ENCODE measurements at regions not wholly inside any gene's neighbourhood (a gene's known extent, or its start where the extent isn't known, plus 50 kb on each side); places are given as distances from the start of the nearest gene placed in this dataset.

DNA sequence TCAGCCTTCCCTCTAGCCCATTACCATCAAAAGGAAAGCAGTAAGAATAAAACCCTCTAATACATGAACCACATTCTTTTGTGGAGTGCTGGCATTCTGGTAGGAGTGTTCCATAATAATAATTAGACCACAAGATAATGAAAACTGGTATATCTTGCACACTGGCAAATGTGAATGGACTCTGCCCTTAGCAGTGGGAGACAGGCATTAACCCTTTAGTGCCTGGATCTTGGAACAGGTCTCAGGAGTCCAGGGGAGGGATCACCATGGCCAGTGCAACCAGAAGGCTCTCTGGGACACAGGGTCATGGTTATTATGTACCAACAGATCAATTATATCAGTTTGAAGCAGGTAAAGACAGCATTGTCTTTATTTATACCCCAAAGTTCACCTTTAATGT, 387.5 kb upstream of the TMPO start:
- no peak overlapping the region for H3K4me3 ChIP-seq
- H4K20me1 ChIP-seq (ENCODE audit: control insufficient read depth, insufficient read depth) = no peaks in the 10 kb centered on the region
- no peak for DNase-seq (ENCODE audit: low read depth, low spot score)
- no peak for FAIRE-seq
- H3K9me3 ChIP-seq (replicated peaks; ENCODE audit: control insufficient read depth, insufficient read depth, low read length) = no peaks in the 10 kb centered on the region
- ATAC-seq = no peak
- no peak overlapping the region for H2AFZ ChIP-seq (ENCODE audit: control insufficient read depth, low read depth, low read length)
- RAD21 ChIA-PET (ENCODE audit: unreplicated experiment) = no interaction called here
- no TSS peak for BruUV-seq (replicated peaks)
- SMC1A ChIA-PET (ENCODE audit: uncharacterized antibody, unreplicated experiment) = interaction anchor here (0.9 to 1.5 kb wide), 2 partner anchors 8 to 97 kb away, joined by 3 read pairs; no protein-coding TSS in a partner anchor
- H3K27me3 ChIP-seq (replicated peaks in 1 of 2; ENCODE audit: control insufficient read depth in 2 of 2, insufficient read depth in 2 of 2, low read length in 1 of 2) = no peaks in the 10 kb centered on the region; a peak in 2 of 4 replicates
- CTCF ChIA-PET = interaction anchor here (1.0 to 2.1 kb wide), 2 partner anchors 10 to 14 kb away, joined by 3 to 6 read pairs; no protein-coding TSS in a partner anchor
- in situ Hi-C loops (cut with MboI) (no loop called here), intact Hi-C loops (cut with micrococcal nuclease; ENCODE audit: unreplicated experiment) (no loop called here)
- no peaks in the 10 kb centered on the region for H3K4me1 ChIP-seq (ENCODE audit: control insufficient read depth, insufficient read depth, low read length)
- H3K36me3 ChIP-seq (ENCODE audit: control insufficient read depth in 2 of 2, insufficient read depth in 2 of 2, low read length in 1 of 2) = no peaks in the 10 kb centered on the region
- no peak overlapping the region for H3K4me2 ChIP-seq (ENCODE audit: control insufficient read depth, insufficient read depth)
- no peak overlapping the region for H3K27ac ChIP-seq (ENCODE audit: control insufficient read depth, insufficient read depth)
- H3K79me2 ChIP-seq (ENCODE audit: control insufficient read depth, insufficient read depth, low read length) = no peaks in the 10 kb centered on the region
- no peak overlapping the region for H3K9ac ChIP-seq (ENCODE audit: control insufficient read depth, insufficient read depth, low read length)
- POLR2A ChIA-PET = no interaction called here
- TF ChIP-seq BMI1 (IDR thresholded peaks at IDR 0.05; ENCODE audit: borderline replicate concordance) (no peak), RBBP5 (conservative IDR thresholded peaks at IDR 0.05) (no peak), RAD21 (IDR thresholded peaks at IDR 0.05; ENCODE audit: insufficient read depth, low read depth, low read length) (no peak), NRF1 (conservative IDR thresholded peaks at IDR 0.05; ENCODE audit: low read depth, low read length) (no peak), STAT1 (conservative IDR thresholded peaks at IDR 0.05) (no peak), GABPA (IDR thresholded peaks at IDR 0.05; ENCODE audit: low read depth) (no peak), BHLHE40 (IDR thresholded peaks at IDR 0.05; ENCODE audit: borderline replicate concordance in 1 of 2, low read depth in 2 of 2, low read length in 1 of 2) (no peak), JUND (IDR thresholded peaks at IDR 0.05; ENCODE audit: low read depth, low read length) (no peak), CREB1 (IDR thresholded peaks at IDR 0.05; ENCODE audit: low read depth) (no peak), HDAC6 (IDR thresholded peaks at IDR 0.05; ENCODE audit: unreplicated experiment) (no peak), SMC3 (IDR thresholded peaks at IDR 0.05; ENCODE audit: borderline replicate concordance, low read length) (no peak)
- TF ChIP-seq, protein P1, sequence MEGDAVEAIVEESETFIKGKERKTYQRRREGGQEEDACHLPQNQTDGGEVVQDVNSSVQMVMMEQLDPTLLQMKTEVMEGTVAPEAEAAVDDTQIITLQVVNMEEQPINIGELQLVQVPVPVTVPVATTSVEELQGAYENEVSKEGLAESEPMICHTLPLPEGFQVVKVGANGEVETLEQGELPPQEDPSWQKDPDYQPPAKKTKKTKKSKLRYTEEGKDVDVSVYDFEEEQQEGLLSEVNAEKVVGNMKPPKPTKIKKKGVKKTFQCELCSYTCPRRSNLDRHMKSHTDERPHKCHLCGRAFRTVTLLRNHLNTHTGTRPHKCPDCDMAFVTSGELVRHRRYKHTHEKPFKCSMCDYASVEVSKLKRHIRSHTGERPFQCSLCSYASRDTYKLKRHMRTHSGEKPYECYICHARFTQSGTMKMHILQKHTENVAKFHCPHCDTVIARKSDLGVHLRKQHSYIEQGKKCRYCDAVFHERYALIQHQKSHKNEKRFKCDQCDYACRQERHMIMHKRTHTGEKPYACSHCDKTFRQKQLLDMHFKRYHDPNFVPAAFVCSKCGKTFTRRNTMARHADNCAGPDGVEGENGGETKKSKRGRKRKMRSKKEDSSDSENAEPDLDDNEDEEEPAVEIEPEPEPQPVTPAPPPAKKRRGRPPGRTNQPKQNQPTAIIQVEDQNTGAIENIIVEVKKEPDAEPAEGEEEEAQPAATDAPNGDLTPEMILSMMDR (IDR thresholded peaks at IDR 0.05 in 2 of 3, conservative IDR thresholded peaks at IDR 0.05 in 1 of 3; ENCODE audit: control insufficient read depth in 2 of 3, extremely low read depth in 1 of 3, insufficient read depth in 1 of 3, low read depth in 3 of 3, low read length in 3 of 3) = no peak
- TF ChIP-seq, protein P2, sequence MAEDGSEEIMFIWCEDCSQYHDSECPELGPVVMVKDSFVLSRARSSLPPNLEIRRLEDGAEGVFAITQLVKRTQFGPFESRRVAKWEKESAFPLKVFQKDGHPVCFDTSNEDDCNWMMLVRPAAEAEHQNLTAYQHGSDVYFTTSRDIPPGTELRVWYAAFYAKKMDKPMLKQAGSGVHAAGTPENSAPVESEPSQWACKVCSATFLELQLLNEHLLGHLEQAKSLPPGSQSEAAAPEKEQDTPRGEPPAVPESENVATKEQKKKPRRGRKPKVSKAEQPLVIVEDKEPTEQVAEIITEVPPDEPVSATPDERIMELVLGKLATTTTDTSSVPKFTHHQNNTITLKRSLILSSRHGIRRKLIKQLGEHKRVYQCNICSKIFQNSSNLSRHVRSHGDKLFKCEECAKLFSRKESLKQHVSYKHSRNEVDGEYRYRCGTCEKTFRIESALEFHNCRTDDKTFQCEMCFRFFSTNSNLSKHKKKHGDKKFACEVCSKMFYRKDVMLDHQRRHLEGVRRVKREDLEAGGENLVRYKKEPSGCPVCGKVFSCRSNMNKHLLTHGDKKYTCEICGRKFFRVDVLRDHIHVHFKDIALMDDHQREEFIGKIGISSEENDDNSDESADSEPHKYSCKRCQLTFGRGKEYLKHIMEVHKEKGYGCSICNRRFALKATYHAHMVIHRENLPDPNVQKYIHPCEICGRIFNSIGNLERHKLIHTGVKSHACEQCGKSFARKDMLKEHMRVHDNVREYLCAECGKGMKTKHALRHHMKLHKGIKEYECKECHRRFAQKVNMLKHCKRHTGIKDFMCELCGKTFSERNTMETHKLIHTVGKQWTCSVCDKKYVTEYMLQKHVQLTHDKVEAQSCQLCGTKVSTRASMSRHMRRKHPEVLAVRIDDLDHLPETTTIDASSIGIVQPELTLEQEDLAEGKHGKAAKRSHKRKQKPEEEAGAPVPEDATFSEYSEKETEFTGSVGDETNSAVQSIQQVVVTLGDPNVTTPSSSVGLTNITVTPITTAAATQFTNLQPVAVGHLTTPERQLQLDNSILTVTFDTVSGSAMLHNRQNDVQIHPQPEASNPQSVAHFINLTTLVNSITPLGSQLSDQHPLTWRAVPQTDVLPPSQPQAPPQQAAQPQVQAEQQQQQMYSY (CRISPR knock-in tag; IDR thresholded peaks at IDR 0.05) = no peak
- TF ChIP-seq, protein P3, sequence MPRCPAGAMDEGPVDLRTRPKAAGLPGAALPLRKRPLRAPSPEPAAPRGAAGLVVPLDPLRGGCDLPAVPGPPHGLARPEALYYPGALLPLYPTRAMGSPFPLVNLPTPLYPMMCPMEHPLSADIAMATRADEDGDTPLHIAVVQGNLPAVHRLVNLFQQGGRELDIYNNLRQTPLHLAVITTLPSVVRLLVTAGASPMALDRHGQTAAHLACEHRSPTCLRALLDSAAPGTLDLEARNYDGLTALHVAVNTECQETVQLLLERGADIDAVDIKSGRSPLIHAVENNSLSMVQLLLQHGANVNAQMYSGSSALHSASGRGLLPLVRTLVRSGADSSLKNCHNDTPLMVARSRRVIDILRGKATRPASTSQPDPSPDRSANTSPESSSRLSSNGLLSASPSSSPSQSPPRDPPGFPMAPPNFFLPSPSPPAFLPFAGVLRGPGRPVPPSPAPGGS (IDR thresholded peaks at IDR 0.05; ENCODE audit: borderline replicate concordance, insufficient read depth, low read depth, low read length, poor library complexity, severe bottlenecking) = no peak
- TF ChIP-seq, protein P4, sequence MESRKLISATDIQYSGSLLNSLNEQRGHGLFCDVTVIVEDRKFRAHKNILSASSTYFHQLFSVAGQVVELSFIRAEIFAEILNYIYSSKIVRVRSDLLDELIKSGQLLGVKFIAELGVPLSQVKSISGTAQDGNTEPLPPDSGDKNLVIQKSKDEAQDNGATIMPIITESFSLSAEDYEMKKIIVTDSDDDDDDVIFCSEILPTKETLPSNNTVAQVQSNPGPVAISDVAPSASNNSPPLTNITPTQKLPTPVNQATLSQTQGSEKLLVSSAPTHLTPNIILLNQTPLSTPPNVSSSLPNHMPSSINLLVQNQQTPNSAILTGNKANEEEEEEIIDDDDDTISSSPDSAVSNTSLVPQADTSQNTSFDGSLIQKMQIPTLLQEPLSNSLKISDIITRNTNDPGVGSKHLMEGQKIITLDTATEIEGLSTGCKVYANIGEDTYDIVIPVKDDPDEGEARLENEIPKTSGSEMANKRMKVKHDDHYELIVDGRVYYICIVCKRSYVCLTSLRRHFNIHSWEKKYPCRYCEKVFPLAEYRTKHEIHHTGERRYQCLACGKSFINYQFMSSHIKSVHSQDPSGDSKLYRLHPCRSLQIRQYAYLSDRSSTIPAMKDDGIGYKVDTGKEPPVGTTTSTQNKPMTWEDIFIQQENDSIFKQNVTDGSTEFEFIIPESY (IDR thresholded peaks at IDR 0.05) = no peak
